HPDE6-E6E7 (cell line): ENCODE measurements at regions not wholly inside any gene's neighbourhood (a gene's known extent, or its start where the extent isn't known, plus 50 kb on each side); places are given as distances from the start of the nearest gene placed in this dataset.

Experiments used
- DNase-seq: peaks from one replicate; pipeline ENCODE4 v3.0.0; 2011; ENCODE audit warnings: missing footprints; ENCODE audit errors: extremely low spot score

DNA sequence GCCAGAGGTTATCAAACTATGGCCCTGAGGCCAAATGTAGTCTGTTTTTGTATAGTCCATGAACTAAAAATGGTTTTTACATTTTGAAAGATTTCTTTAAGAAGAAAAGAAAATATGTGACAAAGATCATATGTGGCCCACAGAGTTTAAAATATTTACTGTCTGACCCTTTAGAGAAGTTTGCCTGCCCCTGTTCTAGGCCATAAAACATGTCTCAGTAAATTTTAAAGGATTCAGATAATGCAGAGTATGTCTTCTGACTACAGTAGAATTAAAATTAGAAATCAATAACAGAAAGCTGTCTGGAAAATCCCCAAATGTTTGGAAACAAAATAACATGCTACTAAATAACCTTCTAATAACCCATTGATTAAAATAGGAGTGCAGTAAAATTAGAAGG lies 86.3 kb downstream of the KCNRG start:
- no peak for DNase-seq

DNA sequence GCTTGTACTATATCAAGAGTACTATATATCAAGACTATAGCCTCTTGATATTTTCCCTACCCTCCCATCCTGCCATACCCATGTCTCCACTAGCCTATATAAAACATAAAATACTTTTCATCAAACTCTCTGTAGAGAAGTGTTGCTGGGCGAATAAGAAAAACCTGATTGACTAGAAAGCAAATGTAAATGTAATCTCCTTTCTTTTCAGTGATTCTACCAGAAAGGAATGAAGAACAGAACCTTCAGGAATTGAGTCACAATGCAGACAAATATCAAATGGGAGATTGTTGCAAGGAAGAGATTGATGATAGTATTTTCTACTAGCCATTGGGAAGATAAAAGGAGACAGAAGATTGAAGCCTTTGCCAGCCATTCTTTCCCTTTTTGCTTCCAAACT lies 89.2 kb downstream of the KCNRG start:
- DNase-seq, result no peak

DNA sequence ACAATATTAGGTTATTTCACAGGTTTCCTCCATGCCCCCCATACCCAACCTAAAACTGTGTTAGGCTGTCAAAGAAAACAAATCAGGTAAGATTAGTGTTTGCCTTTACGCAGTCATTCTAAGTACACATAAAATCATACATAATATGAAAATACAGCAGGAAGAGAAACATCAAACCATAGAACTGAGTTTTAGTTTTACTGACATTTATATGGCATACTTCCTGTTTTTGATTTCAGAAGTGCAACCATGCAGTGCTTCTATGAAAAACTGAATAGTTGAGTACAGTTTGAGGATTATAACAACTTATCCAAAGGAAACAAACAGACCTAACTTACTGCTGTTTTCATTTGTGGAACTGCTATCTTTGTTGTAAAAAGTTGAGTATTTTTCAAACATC lies 91.3 kb downstream of the KCNRG start:
- DNase-seq, result no peak

DNA sequence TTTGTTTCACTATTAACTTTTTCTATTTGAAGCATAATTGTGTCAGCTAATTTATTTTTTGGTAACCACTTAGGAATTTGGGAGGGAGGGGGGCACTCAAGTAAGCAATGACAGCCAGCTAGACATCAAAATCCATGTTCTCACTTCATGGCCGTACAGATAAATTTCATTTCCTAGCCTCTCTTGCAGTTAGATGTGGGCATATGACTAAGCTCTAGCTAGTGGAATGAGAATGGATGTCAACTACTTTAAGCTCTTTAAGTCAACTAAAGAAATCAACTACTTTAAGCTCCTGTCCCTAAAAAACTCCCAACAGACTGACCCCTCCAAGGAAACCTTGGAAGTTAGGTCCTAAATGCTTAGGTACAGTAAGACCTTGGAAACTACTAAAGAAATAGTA lies 92.0 kb downstream of the KCNRG start:
- DNase-seq, result no peak

DNA sequence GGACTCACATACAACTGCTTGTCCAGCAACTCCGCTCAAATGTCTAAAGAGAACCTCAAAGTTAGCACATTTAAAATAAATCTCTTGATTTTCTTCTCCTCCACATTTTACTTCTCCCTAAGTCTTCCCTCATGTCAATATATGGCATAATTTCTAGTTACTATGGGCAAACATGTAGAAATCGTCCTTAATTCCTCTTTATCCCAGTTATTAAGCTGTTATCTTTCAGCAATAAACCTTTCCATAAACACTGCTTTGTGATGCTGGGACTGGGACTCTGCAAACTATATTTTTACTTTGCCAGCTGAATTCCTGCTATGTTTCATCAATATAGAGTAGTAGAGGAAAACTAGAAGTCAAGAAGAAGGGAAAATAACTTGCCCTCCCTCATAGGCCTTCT lies 99.7 kb downstream of the KCNRG start:
- no peak for DNase-seq

DNA sequence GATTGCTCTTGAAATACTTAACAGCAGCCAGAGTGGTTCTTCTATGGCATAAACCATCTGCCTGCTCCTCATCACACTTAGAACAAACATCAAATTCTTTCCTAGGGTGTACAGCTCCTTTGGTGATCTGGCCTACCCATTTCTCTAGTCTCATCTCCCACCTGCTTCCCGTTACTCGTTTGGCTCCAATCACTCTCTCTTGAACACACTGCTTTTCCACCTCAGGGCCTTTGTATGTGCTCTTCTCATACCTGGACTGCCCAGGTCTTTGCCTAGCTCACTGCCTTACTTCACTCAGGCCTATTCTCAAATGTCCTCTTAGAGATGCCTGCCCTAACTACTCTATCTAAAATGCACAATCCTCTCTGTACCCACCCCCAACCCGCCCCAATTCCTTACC lies 100.5 kb downstream of the KCNRG start:
- DNase-seq, result no peak

DNA sequence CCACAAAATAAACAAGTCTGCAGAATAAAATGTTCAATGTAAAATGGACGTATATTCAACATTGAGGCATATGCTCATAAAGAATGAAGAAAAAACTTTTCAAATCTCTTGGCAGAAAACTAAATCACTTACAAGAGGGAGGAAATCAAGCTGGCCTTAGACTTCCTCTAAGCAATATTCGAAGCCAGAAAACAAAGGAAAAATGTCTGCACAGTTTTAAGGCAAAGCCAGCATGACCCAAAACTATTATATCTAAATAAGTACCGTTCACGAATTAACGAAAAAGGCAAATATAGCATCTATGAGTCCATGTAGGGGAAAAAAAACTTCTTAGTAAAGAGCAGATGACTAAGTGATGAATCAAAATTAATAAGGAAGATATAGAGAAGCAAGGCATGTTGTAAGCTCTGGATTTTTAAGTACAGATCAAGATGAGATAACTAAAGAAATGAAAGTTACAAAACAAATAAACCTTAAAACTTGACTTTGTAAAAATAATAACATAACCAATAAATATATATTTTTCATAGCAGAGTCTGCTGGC lies 101.3 kb downstream of the KCNRG start:
- no peak for DNase-seq

DNA sequence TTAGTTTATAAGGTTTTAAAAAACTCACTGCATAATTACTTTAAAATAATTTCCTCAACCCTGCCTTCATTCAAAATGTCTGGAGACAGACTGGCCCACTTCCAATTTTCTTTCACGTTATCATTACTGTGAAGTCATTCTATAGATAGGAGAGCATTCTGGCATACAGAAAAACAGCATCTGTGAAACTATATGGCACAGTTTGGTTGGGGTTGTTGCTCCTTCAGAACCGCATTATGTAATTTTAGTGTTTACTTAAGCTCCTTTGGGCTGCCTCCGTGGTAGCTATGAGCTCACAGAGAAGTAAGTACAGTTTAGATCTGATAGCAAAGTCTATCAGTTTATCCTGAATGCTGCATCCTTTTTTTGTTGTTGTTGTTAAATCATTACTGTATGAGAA lies 104.3 kb downstream of the KCNRG start:
- no peak for DNase-seq

DNA sequence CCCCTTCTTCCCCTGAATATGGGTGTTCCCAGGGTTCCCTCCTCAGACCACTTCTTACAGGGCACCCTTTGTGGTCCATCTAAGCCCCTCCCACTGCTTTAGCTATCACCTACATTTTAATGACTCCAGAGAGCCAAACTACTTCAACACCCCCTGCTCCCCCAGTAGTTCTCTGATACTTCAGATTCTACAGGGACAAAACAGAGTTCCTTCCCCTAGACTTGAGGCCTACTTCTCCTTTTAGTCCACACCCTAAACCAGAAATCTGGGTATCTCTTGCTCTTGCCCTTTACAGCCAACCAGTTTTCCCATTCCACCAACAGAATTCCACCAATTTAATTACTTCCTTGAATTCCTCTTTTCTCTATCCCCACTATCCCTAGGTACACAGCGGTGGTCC lies 107.2 kb downstream of the KCNRG start:
- DNase-seq, result no peak

DNA sequence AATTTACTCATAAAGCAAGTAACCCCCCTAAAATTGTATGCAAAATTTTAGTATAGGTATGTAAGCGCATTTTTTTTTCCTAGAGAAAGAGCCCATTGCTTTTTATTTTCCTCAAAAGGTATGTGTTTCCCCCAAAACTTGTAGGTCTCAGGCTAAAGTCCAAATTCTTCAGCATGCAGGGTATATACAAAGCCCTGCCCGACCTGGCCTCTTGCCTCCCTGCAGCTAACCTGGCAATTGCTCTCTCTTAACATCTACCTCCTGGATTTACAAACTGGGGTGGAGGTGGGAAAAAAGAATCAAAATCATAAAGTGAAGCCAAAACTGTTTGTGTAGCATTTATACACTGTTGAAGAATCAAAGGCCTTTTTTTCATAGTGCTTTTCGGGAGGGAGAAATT lies 107.8 kb downstream of the KCNRG start:
- no peak for DNase-seq

DNA sequence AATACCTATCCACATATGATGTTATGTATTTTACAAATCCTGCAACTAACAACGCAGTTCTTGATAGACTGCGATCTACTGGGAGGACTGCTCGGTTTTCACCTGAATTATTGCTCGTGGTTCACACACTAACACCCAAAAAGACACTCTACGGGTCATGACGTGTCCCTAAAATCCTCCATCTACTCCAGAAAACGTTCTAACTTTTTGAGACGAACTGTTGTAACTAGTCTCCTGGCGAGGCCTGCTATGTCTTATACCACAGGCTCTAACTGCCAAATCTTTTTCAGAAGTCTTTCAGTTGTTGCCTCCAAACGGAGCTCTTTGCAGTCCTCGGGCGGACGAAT lies 108.2 kb downstream of the KCNRG start:
- DNase-seq, result no peak

DNA sequence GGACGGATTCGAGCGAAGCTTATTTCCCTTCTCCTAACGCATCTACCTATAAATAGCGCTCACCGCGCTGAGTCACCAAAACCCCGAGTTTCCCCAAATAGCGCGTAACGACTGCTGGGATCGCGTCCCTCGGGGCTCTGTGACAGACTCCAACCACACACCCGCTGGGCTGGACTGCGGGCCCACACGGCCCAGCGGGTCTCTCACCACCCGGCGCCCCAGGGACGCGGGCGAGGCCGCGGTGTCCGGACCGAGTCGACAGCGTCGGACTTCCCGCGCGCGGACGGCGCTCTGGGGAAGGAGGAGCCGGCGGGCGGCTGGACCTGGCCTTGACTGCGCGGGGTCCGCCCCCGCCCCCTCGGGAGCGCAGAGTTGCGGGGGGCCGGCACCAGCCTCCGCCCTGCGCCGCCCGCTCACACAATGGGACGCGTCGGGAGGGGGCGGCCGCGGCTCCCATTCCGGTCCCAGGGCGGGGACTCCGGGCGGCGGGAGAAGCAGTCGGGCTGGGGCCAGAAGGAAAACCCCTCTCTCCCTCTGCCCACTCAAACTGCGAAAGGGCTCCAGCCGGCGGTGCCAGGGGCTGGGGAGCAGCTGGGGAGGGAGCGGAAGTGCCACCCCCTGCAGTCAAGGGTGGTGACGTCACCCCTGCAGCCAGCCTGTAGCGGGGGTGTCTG lies 108.8 kb downstream of the KCNRG start:
- peak; percentile 66 for DNase-seq

DNA sequence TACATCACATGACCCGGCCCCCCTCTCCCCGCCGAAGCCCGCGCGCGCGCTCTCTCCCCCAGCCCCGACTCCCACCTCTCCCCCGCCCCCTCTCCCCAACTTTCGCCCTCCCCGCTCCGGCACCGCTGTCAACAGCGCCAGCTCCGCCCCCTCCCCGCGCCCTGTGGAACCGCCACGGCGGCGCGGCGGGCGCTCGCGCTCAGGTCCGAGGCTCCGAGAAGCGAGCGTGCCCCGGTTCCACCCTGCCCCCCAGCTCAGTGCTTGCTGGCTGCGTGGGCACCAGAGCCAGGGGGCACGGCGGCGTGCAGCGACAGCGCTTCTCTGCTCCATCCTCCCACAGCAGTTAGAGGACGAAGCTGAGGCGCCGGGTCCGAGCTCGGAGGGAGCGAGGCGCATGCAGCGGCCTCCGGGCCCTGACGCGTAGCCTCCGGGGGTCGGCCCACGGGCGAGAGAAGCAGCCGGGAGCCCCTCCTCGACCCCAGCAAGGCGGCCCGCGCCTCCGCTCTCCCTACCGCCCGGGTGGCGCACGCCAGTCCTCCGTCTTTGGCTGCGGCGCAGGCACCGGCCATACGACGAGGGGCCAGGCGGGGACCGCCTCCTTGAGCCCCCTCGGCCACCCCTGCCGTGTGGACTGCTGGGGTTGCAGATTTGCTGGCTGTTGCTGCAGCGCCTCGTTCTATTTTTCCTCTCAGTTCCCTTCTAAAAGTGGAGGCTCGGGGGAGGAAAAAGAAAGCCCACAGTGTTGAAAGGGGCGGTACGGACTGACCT lies 109.5 kb downstream of the KCNRG start:
- no peak for DNase-seq

DNA sequence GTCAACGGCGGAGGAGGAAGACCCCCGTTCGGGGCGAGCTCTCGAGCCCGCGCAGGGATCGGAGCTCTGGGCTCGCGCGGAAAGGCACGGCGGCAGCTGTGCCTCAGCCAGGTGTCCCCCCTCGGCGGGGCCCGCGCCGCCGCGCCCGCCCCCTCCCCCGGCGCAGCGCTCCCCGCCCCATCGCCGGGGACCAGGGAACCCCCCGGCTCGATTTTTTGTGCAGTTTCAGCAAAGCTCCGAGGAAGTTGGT lies 110.0 kb downstream of the KCNRG start:
- no peak for DNase-seq

DNA sequence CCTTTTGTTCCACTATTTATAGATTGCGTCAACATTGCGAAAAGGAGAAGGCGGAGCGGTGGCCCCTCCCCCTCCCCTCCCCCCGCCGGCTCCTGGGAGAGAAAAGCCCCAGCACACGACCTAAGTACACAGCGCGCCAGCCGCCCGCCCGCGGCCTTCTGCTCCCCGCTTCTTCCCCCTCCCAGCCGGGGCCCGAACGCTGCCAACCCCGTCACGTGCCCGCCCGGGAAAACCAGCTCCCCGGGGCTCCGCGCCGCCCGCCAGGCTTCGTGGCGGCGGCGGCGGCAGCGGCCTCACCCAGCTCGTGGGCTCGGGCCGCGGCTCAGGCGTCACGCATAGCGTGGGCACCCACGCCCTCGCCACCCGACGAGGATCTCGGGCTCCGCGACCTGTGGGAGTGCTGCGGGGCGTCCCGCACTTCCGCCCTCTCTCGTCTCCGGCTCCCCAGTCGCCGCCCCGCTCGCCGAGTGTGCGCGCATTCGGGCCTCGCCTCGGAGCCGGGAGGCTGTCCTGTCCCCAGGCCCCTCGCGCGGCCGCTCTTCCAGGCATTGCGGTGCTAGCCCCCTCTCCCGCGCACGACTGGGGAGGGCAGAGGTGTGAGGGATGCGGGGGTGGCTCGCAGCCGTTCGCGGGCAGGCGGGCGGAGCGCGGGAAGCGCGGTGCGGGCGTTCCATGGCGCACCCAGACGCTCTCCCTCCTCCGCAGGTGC lies 110.5 kb downstream of the KCNRG start:
- DNase-seq, result peak; percentile 32

DNA sequence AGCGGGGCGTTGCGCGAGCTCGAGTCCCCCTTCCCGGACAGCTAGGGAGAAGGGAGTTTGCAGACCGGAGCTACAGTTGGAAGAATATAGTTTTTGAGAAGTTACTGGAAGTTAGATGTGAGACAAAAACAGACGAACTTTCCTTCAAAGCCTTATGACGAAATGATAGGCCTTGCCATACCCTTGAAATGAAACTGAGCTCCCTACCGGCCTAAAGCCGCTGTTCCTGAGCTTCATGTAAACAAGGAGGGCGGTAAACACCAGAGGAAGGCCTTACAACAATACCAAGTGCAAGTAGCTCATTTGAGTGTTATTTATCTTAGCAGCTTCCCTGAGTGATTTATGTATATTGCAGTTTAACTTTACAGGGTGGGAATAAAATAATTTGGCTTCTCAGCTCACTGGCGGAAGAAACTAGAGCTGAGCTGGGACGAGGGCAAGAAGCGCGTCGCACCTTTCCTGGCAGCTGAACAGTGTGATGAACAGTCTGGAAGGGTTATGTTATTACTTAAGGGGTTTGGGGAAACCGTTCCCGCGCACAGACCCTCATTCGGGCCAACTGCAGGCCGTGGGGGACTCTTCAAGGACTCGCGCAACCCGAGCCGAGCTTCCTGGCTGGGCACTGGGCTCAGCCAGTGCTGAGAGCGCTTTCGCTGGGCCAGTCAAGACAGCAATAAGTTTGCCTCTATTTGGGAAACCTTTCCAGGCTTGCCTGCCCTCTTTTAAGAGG lies 111.2 kb downstream of the KCNRG start:
- no peak for DNase-seq

DNA sequence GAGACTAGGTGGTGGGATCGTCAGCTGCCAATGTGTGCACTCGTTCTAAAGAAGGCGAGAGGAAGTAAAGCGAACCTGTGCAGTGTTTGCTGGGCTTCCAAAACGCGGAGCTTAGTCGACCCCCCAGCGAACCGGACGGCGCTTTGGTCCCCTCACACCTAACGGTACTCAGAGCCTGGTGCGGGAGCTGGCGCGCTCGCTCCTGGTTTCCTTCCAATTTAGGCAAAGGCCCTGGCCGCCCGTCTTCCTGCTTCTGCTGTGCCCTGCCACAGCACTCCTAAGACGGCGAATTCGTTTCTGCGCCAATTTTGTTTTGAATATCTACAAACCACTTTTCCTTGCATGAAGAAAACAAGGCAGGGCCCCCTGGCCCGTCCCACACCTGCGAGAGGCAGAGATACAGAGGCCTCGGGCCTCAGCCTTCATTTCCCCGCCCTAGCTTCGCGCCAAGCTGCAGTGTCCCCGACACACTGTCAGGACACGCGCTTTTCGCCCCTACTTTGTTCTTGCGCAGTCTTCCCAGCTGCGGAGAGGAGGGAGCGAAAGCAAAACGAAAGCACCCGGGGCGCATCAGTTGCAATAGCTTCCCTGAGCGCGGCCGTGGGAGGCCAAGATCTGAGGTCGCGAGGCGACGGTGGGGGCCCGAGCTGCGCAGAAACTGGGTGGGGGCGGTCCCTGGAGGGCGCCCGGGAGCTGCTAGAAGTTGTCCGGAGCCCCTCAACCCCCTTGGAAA lies 111.9 kb downstream of the KCNRG start:
- no peak for DNase-seq

DNA sequence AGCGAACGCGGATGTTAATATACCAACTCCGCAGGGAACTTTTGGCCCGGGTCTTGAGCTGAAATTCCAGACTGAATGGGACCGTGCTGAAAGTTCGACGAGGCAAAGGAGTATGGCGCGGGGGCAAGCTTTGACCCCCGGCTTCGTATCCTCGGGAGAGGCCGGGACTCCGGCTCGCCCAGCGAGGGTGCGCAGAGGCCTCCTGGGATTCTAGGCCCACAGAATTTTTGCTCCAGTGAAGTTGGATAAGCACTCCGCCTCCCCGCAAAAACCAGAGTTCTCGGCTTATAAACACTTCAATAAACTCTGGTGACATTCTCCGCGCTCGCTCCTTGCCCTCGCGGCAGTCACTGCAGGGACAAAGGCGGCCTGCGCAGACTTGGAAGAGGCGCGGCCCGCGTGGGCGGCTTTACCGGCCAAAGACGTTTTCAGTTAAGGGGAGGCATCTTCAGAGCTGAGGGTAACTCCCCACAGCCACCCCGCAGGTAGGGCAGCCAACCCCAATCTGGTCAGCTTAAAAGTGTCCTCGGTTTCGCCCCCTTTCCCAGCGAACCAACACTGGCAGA lies 112.6 kb downstream of the KCNRG start:
- DNase-seq, result no peak

DNA sequence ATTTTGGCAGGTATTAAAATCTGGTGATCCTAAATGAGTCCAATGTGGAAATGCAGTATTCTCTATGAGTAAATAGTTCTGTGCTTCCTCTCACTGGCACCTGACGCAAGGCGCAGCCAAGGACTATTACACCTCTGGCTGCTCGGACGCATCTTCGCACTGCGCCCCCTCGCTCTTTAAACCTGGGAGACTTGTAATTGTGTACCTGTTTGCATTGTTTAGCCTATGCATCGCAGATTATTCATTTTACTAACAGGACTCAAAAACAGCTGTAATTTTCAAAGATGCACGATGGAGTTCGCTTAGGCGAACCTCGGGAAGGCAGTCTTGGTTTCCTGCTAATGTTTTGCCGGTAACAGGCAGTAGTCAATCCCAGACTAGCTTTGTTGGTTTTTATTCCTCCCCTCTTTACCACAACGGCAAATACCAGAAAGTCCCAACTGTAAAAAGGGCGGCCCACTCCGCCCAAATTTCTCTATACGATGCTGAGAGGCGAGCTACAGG lies 113.2 kb downstream of the KCNRG start:
- no peak for DNase-seq

DNA sequence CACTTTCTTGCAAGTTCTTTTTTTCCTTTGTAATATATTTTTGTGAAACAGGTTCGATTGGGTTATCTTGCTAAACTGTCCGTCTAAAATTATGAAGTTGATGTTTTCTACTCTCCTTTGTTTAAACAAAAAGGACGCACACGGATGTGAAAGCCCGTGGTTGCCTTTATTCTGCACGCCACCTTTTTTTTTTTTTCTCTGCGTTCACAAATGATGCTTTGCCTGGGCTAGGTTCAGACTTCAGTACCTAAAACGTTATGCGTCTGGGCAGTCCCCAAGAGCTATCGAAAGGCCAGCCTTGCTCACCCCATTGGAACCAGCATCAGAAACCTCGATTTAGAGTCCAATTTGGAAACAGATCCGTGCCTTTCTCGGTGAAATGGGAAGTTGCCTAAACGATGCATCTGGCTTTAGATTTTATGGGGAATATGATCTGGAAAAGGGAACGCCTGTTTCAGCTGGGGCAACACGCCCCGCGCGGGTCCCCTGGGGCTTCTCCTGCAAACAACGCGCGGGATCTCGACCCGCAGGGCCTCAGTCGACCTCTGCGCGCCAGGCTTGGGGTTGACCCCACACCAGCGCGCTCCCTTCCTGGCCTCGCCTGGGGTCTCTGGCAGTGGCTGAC lies 113.9 kb downstream of the KCNRG start:
- DNase-seq, result no peak

DNA sequence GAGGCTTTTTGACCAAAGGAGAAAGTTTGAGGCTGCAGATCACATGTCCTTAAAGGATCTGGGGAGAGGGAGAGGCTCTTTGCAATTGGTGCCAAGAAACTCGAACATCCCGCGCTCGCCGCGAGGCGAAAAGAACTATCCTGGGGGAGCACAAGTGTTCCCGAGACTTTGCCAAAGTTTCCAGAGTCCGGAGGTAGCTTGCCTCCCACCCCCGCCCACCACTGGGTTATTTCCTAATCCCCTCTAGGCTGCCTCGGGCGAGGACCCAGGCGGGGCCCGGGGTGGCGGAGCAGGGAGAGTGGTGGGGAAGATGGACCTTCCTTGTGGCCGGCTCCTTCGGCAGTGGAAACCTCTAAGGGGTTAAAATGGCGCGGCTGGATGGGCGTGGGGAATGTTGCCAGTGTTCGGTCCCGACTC lies 114.5 kb downstream of the KCNRG start:
- no peak for DNase-seq
